Sigmoid colon (tissue), 4 donors: ENCODE measurements at regions not wholly inside any gene's neighbourhood (a gene's known extent, or its start where the extent isn't known, plus 50 kb on each side); places are given as distances from the start of the nearest gene placed in this dataset.

Experiments used
- EP300 ChIP-seq, 4 donors: sonication (generic); formaldehyde crosslinking; IDR thresholded peaks; one replicate each; pipeline ENCODE4 v1.6.1; 2017; ENCODE audit warnings: antibody characterized with exemption in 4 of 4
- POLR2A ChIP-seq, 2 donors: fragments of 450-650 bp; IDR thresholded peaks; one replicate each; pipeline ENCODE4 v1.6.1; 2016; ENCODE audit warnings: antibody characterized with exemption in 2 of 2, mild to moderate bottlenecking in 2 of 2, moderate library complexity in 2 of 2
- POLR2AphosphoS5 ChIP-seq, 4 donors: sonication (generic); formaldehyde crosslinking; IDR thresholded peaks; one replicate each; pipeline ENCODE4 v1.6.1; 2017; ENCODE audit warnings: antibody characterized with exemption in 4 of 4
- TF ChIP-seq, protein P1 (sequence below), 4 experiments: fragments of 450-650 bp in 3 of 4; fragments of 200-600 bp in 1 of 4; IDR thresholded peaks; one replicate each; pipeline ENCODE4 v1.5.1; 2016 to 2019; ENCODE audit warnings: antibody characterized with exemption in 4 of 4, mild to moderate bottlenecking in 3 of 4, moderate library complexity in 2 of 4

- TF ChIP-seq, protein P1, sequence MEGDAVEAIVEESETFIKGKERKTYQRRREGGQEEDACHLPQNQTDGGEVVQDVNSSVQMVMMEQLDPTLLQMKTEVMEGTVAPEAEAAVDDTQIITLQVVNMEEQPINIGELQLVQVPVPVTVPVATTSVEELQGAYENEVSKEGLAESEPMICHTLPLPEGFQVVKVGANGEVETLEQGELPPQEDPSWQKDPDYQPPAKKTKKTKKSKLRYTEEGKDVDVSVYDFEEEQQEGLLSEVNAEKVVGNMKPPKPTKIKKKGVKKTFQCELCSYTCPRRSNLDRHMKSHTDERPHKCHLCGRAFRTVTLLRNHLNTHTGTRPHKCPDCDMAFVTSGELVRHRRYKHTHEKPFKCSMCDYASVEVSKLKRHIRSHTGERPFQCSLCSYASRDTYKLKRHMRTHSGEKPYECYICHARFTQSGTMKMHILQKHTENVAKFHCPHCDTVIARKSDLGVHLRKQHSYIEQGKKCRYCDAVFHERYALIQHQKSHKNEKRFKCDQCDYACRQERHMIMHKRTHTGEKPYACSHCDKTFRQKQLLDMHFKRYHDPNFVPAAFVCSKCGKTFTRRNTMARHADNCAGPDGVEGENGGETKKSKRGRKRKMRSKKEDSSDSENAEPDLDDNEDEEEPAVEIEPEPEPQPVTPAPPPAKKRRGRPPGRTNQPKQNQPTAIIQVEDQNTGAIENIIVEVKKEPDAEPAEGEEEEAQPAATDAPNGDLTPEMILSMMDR (IDR thresholded peaks at IDR 0.05): no peak
- TF ChIP-seq POLR2A (IDR thresholded peaks at IDR 0.05) (no peak), POLR2AphosphoS5 (IDR thresholded peaks at IDR 0.05) (no peak), EP300 (IDR thresholded peaks at IDR 0.05) (no peak)
Measured at GRCh38 chr14:86481104-86481503, 951.2 kb downstream of the FLRT2 start.
